GM21529 (cell line): ENCODE measurements at regions not wholly inside any gene's neighbourhood (a gene's known extent, or its start where the extent isn't known, plus 50 kb on each side); places are given as distances from the start of the nearest gene placed in this dataset.

Experiments used
- ATAC-seq: cut with Tn5 transposase; IDR thresholded peaks from one replicate; pipeline ENCODE4 v1.9.1; 2021; ENCODE audit not compliant: unreplicated experiment

DNA sequence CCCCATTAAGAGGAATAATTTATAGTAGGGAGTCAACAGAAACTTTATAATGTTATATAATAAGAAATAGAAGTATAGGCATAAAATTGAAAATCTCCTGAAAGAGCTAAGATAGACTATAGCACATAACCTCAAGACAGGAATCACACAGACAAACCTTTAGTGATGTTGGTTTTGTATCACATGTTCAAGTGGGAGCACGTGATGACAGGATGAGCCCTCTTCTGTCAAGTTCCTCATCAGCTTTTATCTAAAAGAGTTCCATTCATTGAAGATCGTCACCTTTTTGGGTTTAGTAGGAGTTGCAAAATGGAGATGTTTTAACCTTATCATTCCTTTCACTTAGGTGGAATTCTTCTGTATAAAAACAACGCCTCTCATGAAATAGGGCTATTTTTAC lies 127.0 kb downstream of the MCHR2 start:
- no peak for ATAC-seq

DNA sequence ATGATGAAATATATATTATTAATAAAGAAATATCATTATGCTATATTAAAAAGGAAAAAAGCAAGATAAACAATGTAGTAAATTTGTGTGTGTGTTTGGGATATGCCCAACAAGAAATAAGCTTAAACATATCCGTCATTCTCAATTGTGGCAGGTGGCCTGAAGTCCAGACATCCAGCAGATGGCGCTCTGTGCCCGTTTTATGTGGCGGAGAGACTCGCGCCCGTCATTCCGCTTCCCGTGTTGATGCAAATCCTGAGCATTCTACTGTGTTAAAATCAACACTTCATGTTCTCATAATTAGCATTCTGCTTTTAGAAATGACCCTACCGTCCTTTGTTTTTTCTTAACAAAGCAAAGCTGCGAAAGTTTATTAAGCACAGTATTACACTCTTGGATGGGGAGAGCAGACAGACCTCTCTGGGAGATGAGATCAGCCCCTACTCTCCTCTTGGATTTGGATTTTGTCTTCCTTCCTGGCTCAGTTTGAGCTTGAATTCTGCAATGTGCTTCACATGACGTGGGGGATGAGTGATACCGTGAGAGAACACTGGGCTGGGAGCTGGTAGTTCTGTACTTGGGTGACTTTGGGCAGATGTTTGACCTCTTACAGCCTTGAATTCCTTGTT lies 125.8 kb downstream of the MCHR2 start:
- peak; percentile 91 for ATAC-seq
